ENCODE measurements at regions not wholly inside any gene's neighbourhood (a gene's known extent, or its start where the extent isn't known, plus 50 kb on each side); places are given as distances from the start of the nearest gene placed in this dataset.
"Not testable (repeated sequence)": the region's sequence is repeated elsewhere in the genome, so short reads cannot be mapped to it uniquely, and the experiment has no call there.

- DNase-seq = no peak
Observed at GRCh38 chr17:71039391-71039790, 870.1 kb downstream of the KCNJ2 start.

- no peak for DNase-seq
Observed at GRCh38 chr17:71052971-71053370, 883.6 kb downstream of the KCNJ2 start.

GRCh38 chr17:71055128-71055527 lies 885.8 kb downstream of the KCNJ2 start:
- no peak for DNase-seq

GRCh38 chr17:71057448-71057847 lies 888.1 kb downstream of the KCNJ2 start:
- no peak for DNase-seq

- no peak for DNase-seq
Observed at GRCh38 chr17:71057938-71058337, 888.6 kb downstream of the KCNJ2 start.

GRCh38 chr17:71063127-71063526 lies 893.8 kb downstream of the KCNJ2 start:
- DNase-seq = no peak

- DNase-seq = no peak
Observed at GRCh38 chr17:71063559-71063958, 894.2 kb downstream of the KCNJ2 start.

- DNase-seq = no peak
Observed at GRCh38 chr17:71067669-71068407, 898.5 kb downstream of the KCNJ2 start.

- DNase-seq = no peak
Observed at GRCh38 chr17:71068408-71068750, 899.0 kb downstream of the KCNJ2 start.

- DNase-seq = no peak
Observed at GRCh38 chr17:71071041-71071440, 901.7 kb downstream of the KCNJ2 start.

GRCh38 chr17:71071837-71072236 lies 902.5 kb downstream of the KCNJ2 start:
- no peak for DNase-seq

- no peak for DNase-seq
Observed at GRCh38 chr17:71080937-71081336, 911.6 kb downstream of the KCNJ2 start.

GRCh38 chr17:71081666-71082065 lies 912.3 kb downstream of the KCNJ2 start:
- DNase-seq = no peak

- DNase-seq = no peak
Observed at GRCh38 chr17:71084219-71084618, 914.9 kb downstream of the KCNJ2 start.

- no peak for DNase-seq
Observed at GRCh38 chr17:71084838-71085237, 915.5 kb downstream of the KCNJ2 start.

- DNase-seq = no peak
Observed at GRCh38 chr17:71085238-71086033, 916.1 kb downstream of the KCNJ2 start.

GRCh38 chr17:71089431-71089830 lies 920.1 kb downstream of the KCNJ2 start:
- DNase-seq = no peak

- no peak for DNase-seq
Observed at GRCh38 chr17:71098071-71098470, 928.7 kb downstream of the KCNJ2 start.

GRCh38 chr17:71099003-71099714 lies 929.8 kb downstream of the KCNJ2 start:
- no peak for DNase-seq

- DNase-seq = no peak
Observed at GRCh38 chr17:71102777-71103176, 933.4 kb downstream of the KCNJ2 start.

GRCh38 chr17:71104225-71104624 lies 934.9 kb downstream of the KCNJ2 start:
- no peak for DNase-seq

- not testable (repeated sequence) for DNase-seq
Observed at GRCh38 chr17:71106056-71106455, 936.7 kb downstream of the KCNJ2 start.

- DNase-seq = no peak
Observed at GRCh38 chr17:71107136-71107535, 937.8 kb downstream of the KCNJ2 start.

- DNase-seq = no peak
Observed at GRCh38 chr17:71109697-71110096, 940.4 kb downstream of the KCNJ2 start.
